Spleen (tissue), 11 donors: ENCODE measurements at regions not wholly inside any gene's neighbourhood (a gene's known extent, or its start where the extent isn't known, plus 50 kb on each side); places are given as distances from the start of the nearest gene placed in this dataset.

Experiments
- DNase-seq: peaks from one replicate; pipeline ENCODE4 v3.0.0-alpha.2; 2020
- H3K27ac ChIP-seq, 8 donors: fragments of 200-600 bp; sonication (generic) in 7 of 8; 1 replicate in 4 of 8; 2 replicates in 4 of 8; pipeline versions ENCODE4 v1.5.0 to v1.8.0; 2016 to 2021; ENCODE audit warnings: inconsistent platforms in 4 of 8, mild to moderate bottlenecking in 4 of 8, moderate library complexity in 1 of 8
- H3K27me3 ChIP-seq, 7 donors: fragments of 200-600 bp; sonication (generic) in 6 of 7; replicated peaks in 1 of 7; 1 replicate in 4 of 7; 2 replicates in 3 of 7; pipeline versions ENCODE4 v1.5.0 to v1.8.0; 2016 to 2021; ENCODE audit warnings: inconsistent platforms in 3 of 7, mild to moderate bottlenecking in 1 of 7
- H3K36me3 ChIP-seq, 6 donors: fragments of 200-600 bp; sonication (generic) in 5 of 6; 1 replicate in 4 of 6; 2 replicates in 2 of 6; pipeline versions ENCODE4 v1.5.0 to v1.8.0; 2016 to 2021; ENCODE audit warnings: inconsistent platforms in 2 of 6
- H3K4me1 ChIP-seq, 6 donors: fragments of 200-600 bp; sonication (generic) in 5 of 6; 1 replicate in 3 of 6; 2 replicates in 3 of 6; pipeline versions ENCODE4 v1.5.0 to v1.8.0; 2016 to 2021; ENCODE audit warnings: inconsistent platforms in 3 of 6
- H3K4me3 ChIP-seq, 8 donors: fragments of 200-600 bp; sonication (generic) in 7 of 8; 1 replicate in 4 of 8; 2 replicates in 4 of 8; pipeline versions ENCODE4 v1.5.0 to v1.8.0; 2016 to 2021; ENCODE audit warnings: inconsistent platforms in 4 of 8, mild to moderate bottlenecking in 4 of 8, moderate library complexity in 2 of 8
- H3K9me3 ChIP-seq, 8 donors: fragments of 200-600 bp; sonication (generic) in 7 of 8; 1 replicate in 4 of 8; 2 replicates in 4 of 8; pipeline versions ENCODE4 v1.5.0 to v1.8.0; 2016 to 2021; ENCODE audit warnings: inconsistent platforms in 4 of 8
- CTCF ChIP-seq, 11 experiments: fragments of 200-600 bp in 7 of 11; fragments of 450-650 bp in 4 of 11; sonication (generic) in 4 of 11; IDR thresholded peaks in 8 of 11; conservative IDR thresholded peaks in 3 of 11; 1 replicate in 7 of 11; 2 replicates in 4 of 11; pipeline versions ENCODE4 v1.4.0 to v1.8.0; 2016 to 2021; ENCODE audit warnings: antibody characterized with exemption in 11 of 11, inconsistent platforms in 4 of 11, mild to moderate bottlenecking in 1 of 11
- POLR2A ChIP-seq, 3 donors: fragments of 450-650 bp; IDR thresholded peaks; one replicate each; pipeline ENCODE4 v1.5.1; 2017; ENCODE audit warnings: antibody characterized with exemption in 3 of 3, mild to moderate bottlenecking in 1 of 3
- POLR2AphosphoS5 ChIP-seq, 3 donors: sonication (generic); formaldehyde crosslinking; IDR thresholded peaks; one replicate each; pipeline ENCODE4 v1.5.1; 2017; ENCODE audit warnings: antibody characterized with exemption in 3 of 3
- WGBS, 5 donors: extraction: QIAGEN DNeasy Blood & Tissue Kit in 3 of 5; methylation state at CpG; one replicate each; pipeline versions ENCODE4 v1.1.5 to v1.1.7; 2013 to 2018; 5-methylcytosine and 5-hydroxymethylcytosine counted together
- intact Hi-C: fragments of 100-400 bp; cut with DNase I; formaldehyde crosslinking; loops from one replicate; pipeline ENCODE4 v1.15.0; 2023; ENCODE audit warnings: low total_unique reads
- donor health status: healthy with polysubstance abuse.
- donor health status: DM: no; HTN: no; CAD: no; lungs with moderate emphysema.
- donor health status: DM: no; HTN: no; CAD: no.
- donor health status: Bipolar disorder and iron deficiency.
- donor health status: healthy.
- donor health status: DM: no; HTN: no; CAD: no.
- donor health status: DM: yes; HTN: yes; CAD: no.

GRCh38 chr5:126354858-126355731 lies 68.1 kb upstream of the GRAMD2B start:
- intact Hi-C loops: loop anchor here (5.0 kb wide), 1 partner anchor 182 kb away; no protein-coding TSS in a partner anchor
- Histone ChIP-seq H3K27ac (no peak overlapping the region), H3K36me3 (no peaks in the 10 kb centered on the region), H3K9me3 (no peaks in the 10 kb centered on the region), H3K27me3 (no peaks in the 10 kb centered on the region), H3K4me1 (peaks cover 0 to 9% (median 6%) of the 10 kb centered on the region in 6 donors), H3K4me3 (no peak overlapping the region)
- 59 to 69% (median 63%) methylated on average over 5 of the region's 5 CpGs for WGBS, 5 donors
- DNase-seq: no peak
- TF ChIP-seq POLR2A (IDR thresholded peaks at IDR 0.05) (no peak), POLR2AphosphoS5 (IDR thresholded peaks at IDR 0.05) (no peak), CTCF (IDR thresholded peaks at IDR 0.05 in 8 of 11, conservative IDR thresholded peaks at IDR 0.05 in 3 of 11) (no peak)

- TF ChIP-seq POLR2A (IDR thresholded peaks at IDR 0.05) (no peak), POLR2AphosphoS5 (IDR thresholded peaks at IDR 0.05) (no peak), CTCF (IDR thresholded peaks at IDR 0.05 in 8 of 11, conservative IDR thresholded peaks at IDR 0.05 in 3 of 11) (no peak)
- Histone ChIP-seq H3K27me3 (no peaks in the 10 kb centered on the region), H3K36me3 (no peaks in the 10 kb centered on the region), H3K4me1 (peaks cover 0 to 9% (median 6%) of the 10 kb centered on the region in 6 donors), H3K9me3 (no peaks in the 10 kb centered on the region), H3K27ac (no peak overlapping the region), H3K4me3 (no peak overlapping the region)
- 48 to 75% (median 63%) methylated on average over 8 of the region's 8 CpGs for WGBS, 5 donors
- intact Hi-C loops: no loop called here
- no peak for DNase-seq
Observed at GRCh38 chr5:126355940-126356339, 67.3 kb upstream of the GRAMD2B start.

GRCh38 chr5:126357585-126358342 lies 65.4 kb upstream of the GRAMD2B start:
- TF ChIP-seq CTCF (IDR thresholded peaks at IDR 0.05 in 8 of 11, conservative IDR thresholded peaks at IDR 0.05 in 3 of 11): no peak
- no peak for TF ChIP-seq POLR2A (IDR thresholded peaks at IDR 0.05)
- TF ChIP-seq POLR2AphosphoS5 (IDR thresholded peaks at IDR 0.05): no peak
- Histone ChIP-seq H3K27ac (no peak overlapping the region), H3K4me1 (peaks cover 0 to 9% (median 6%) of the 10 kb centered on the region in 6 donors), H3K9me3 (no peaks in the 10 kb centered on the region), H3K36me3 (no peaks in the 10 kb centered on the region), H3K27me3 (no peaks in the 10 kb centered on the region), H3K4me3 (no peak overlapping the region)
- intact Hi-C loops: no loop called here
- 68 to 90% (median 77%) methylated on average over 4 of the region's 4 CpGs for WGBS, 5 donors
- DNase-seq: no peak

GRCh38 chr5:126358525-126358924 lies 64.7 kb upstream of the GRAMD2B start:
- intact Hi-C loops: no loop called here

More at GRCh38 chr5:126358525-126358924, 64.7 kb upstream of the GRAMD2B start:
- H3K4me3 ChIP-seq: no peak overlapping the region
- DNase-seq: no peak
- no peaks in the 10 kb centered on the region for H3K27me3 ChIP-seq
- TF ChIP-seq CTCF (IDR thresholded peaks at IDR 0.05 in 8 of 11, conservative IDR thresholded peaks at IDR 0.05 in 3 of 11) (no peak), POLR2AphosphoS5 (IDR thresholded peaks at IDR 0.05) (no peak), POLR2A (IDR thresholded peaks at IDR 0.05) (no peak)
- peaks cover 0 to 9% (median 6%) of the 10 kb centered on the region in 6 donors for H3K4me1 ChIP-seq
- 32 to 51% (median 38%) methylated on average over 4 of the region's 4 CpGs for WGBS, 5 donors
- no peaks in the 10 kb centered on the region for H3K36me3 ChIP-seq
- H3K9me3 ChIP-seq: no peaks in the 10 kb centered on the region
- H3K27ac ChIP-seq: no peak overlapping the region
